ENCODE measurements at regions not wholly inside any gene's neighbourhood (a gene's known extent, or its start where the extent isn't known, plus 50 kb on each side); places are given as distances from the start of the nearest gene placed in this dataset.

- H3K27ac ChIP-seq (ENCODE audit: low read depth, low read length): no peak overlapping the region
- no peak overlapping the region for H3K4me3 ChIP-seq (ENCODE audit: extremely low read depth in 1 of 4, insufficient read depth in 2 of 4, low read depth in 3 of 4, low read length in 4 of 4)
- FAIRE-seq (no peak), DNase-seq (ENCODE audit: low read depth in 1 of 2, low spot score in 2 of 2) (no peak)
- no peak overlapping the region for H2BK120ac ChIP-seq (replicated peaks; ENCODE audit: low read depth, low read length)
- H2BK12ac ChIP-seq (ENCODE audit: low read depth, low read length): no peak overlapping the region
- no peak for TF ChIP-seq CBX5 (IDR thresholded peaks at IDR 0.05; ENCODE audit: low read depth, low read length)
- TF ChIP-seq POU5F1 (IDR thresholded peaks at IDR 0.05; ENCODE audit: low read depth, low read length): no peak
- TF ChIP-seq SP4 (IDR thresholded peaks at IDR 0.05; ENCODE audit: low read length): no peak
- TF ChIP-seq RFX5 (IDR thresholded peaks at IDR 0.05; ENCODE audit: borderline replicate concordance, low read depth, low read length): no peak
- TF ChIP-seq CHD1 (IDR thresholded peaks at IDR 0.05; ENCODE audit: low read depth, low read length): no peak
- no peak for TF ChIP-seq POLR2A (IDR thresholded peaks at IDR 0.05; ENCODE audit: control extremely low read depth in 1 of 2, low read depth in 2 of 2, low read length in 2 of 2)
- H3K4ac ChIP-seq (replicated peaks; ENCODE audit: insufficient read length, low read depth, low read length): no peak overlapping the region
- H3K79me2 ChIP-seq (ENCODE audit: control insufficient read depth in 1 of 2, insufficient read depth in 2 of 2, low read length in 2 of 2): no peaks in the 10 kb centered on the region
- POLR2A ChIA-PET (ENCODE audit: partially characterized antibody): no interaction called here
- H3K9ac ChIP-seq (replicated peaks in 1 of 4; ENCODE audit: extremely low read depth in 1 of 4, low read depth in 3 of 4, low read length in 3 of 4): no peak overlapping the region
- no peak overlapping the region for H4K8ac ChIP-seq (ENCODE audit: extremely low read depth, insufficient read depth, low read length)
- H4K5ac ChIP-seq (ENCODE audit: insufficient read length, low read depth, low read length): no peak overlapping the region
- no peaks in the 10 kb centered on the region for H3K27me3 ChIP-seq (replicated peaks in 1 of 4; ENCODE audit: control insufficient read depth in 3 of 4, extremely low read depth in 1 of 4, insufficient read depth in 3 of 4, low read length in 3 of 4)
- H2AFZ ChIP-seq (ENCODE audit: low read length): no peak overlapping the region
- H3K9me3 ChIP-seq (ENCODE audit: insufficient read depth in 2 of 2, low read depth in 1 of 2, low read length in 1 of 2): peaks cover 17 to 40% of the 10 kb centered on the region in 2 experiments
- no peak overlapping the region for H2BK5ac ChIP-seq (ENCODE audit: low read depth, low read length)
- no peaks in the 10 kb centered on the region for H3K79me1 ChIP-seq (ENCODE audit: low read depth, low read length)
- no peak overlapping the region for H4K91ac ChIP-seq (replicated peaks; ENCODE audit: insufficient read length, low read length)
- H4K20me1 ChIP-seq (replicated peaks in 1 of 2; ENCODE audit: control insufficient read depth in 1 of 2, insufficient read depth in 2 of 2, low read length in 2 of 2): peaks cover 0 to 7% of the 10 kb centered on the region in 2 experiments
- no peak overlapping the region for H2BK20ac ChIP-seq (ENCODE audit: low read length)
- H3K14ac ChIP-seq (ENCODE audit: insufficient read length): no peak overlapping the region
- H3K23ac ChIP-seq (ENCODE audit: insufficient read length): no peak overlapping the region
- H2BK15ac ChIP-seq (ENCODE audit: low read length): no peak overlapping the region
- H2AK5ac ChIP-seq (ENCODE audit: low read depth, low read length): no peak overlapping the region
- WGBS, 2 experiments (ENCODE audit: extremely low coverage in 1 of 2, insufficient coverage in 1 of 2, insufficient read length in 1 of 2, insufficient replicate concordance in 2 of 2, low coverage in 1 of 2, low lambda C conversion rate in 2 of 2, missing lambda C conversion rate in 1 of 2): 87% methylated on average over 24 of the region's 24 CpGs; no CpG with 5 or more reads in 1 of the 2 experiments
- H3K23me2 ChIP-seq (ENCODE audit: low read depth, low read length): no peaks in the 10 kb centered on the region; the same call in 1 of the 2 replicates
- CTCF ChIA-PET (ENCODE audit: partially characterized antibody): interaction anchor here (0.7 to 1.2 kb wide), 5 partner anchors 25 to 443 kb away, joined by 3 read pairs; no protein-coding TSS in a partner anchor
- no peaks in the 10 kb centered on the region; a peak in 1 of 7 replicates for H3K4me1 ChIP-seq (replicated peaks in 1 of 4; ENCODE audit: control insufficient read depth in 3 of 4, insufficient read depth in 4 of 4, low read length in 3 of 4)
- no peak overlapping the region for H3K4me2 ChIP-seq (ENCODE audit: insufficient read depth in 1 of 2, low read depth in 2 of 2, low read length in 2 of 2)
- H3K56ac ChIP-seq (replicated peaks; ENCODE audit: insufficient read length, low read depth, low read length): no peak overlapping the region
- H3K18ac ChIP-seq (ENCODE audit: extremely low read depth, low read length): no peak overlapping the region
- no peaks in the 10 kb centered on the region; a peak in 1 of 8 replicates for H3K36me3 ChIP-seq (ENCODE audit: control insufficient read depth in 2 of 4, insufficient read depth in 4 of 4, low read length in 3 of 4)
Observed at GRCh38 chr6:168381726-168382458, 59.1 kb upstream of the SMOC2 start.
